Endothelial cell of umbilical vein (primary cell): ENCODE measurements at regions not wholly inside any gene's neighbourhood (a gene's known extent, or its start where the extent isn't known, plus 50 kb on each side); places are given as distances from the start of the nearest gene placed in this dataset.

Experiments
- BruUV-seq: library from RNA; stranded (reverse); fragments of 400-500 nt; replicated peaks from 2 replicates; lab custom pipeline; 2021; lab: Mats Ljungman, UMichigan
- CTCF ChIA-PET: fragments of 300-600, 350-600 bp; sonication (Branson Sonifier 250); formaldehyde crosslinking; loops from one replicate; lab custom pipeline; 2021; ENCODE audit warnings: antibody characterized with exemption, inconsistent platforms; lab: Charles Lee
- POLR2A ChIA-PET: fragments of 300-600, 350-600 bp; sonication (Branson Sonifier 250); formaldehyde crosslinking; loops from one replicate; lab custom pipeline; 2021; ENCODE audit warnings: antibody characterized with exemption, inconsistent platforms; lab: Charles Lee
- DNase-seq: peaks from one replicate; pipeline ENCODE4 v3.0.0-alpha.2; 2011; ENCODE audit warnings: low read depth, low spot score
- FAIRE-seq: peaks from 2 replicates; lab custom pipeline; 2011; peaks lifted over from hg19 to GRCh38; lab: Jason Lieb, UNC
- H2AFZ ChIP-seq: 2 replicates; pipeline ENCODE4 v1.6.0; 2012; ENCODE audit warnings: low read depth, low read length, control low read depth, inconsistent platforms
- H3K27ac ChIP-seq: 2 replicates; pipeline ENCODE4 v1.5.1; 2011; ENCODE audit warnings: low read depth, mild to moderate bottlenecking, control low read depth, low read length, moderate library complexity; ENCODE audit not compliant: insufficient read depth
- H3K27me3 ChIP-seq, 2 experiments: 2 replicates each; pipeline versions ENCODE4 v1.6.0 to v1.6.1; 2011; ENCODE audit warnings: low read length in 2 of 2, mixed read lengths in 1 of 2; ENCODE audit not compliant: control insufficient read depth in 2 of 2, insufficient read depth in 2 of 2
- H3K36me3 ChIP-seq, 2 experiments: 2 replicates in 1 of 2; 3 replicates in 1 of 2; pipeline ENCODE4 v1.5.1; 2011; ENCODE audit warnings: low read length in 2 of 2, mild to moderate bottlenecking in 1 of 2, moderate library complexity in 1 of 2; ENCODE audit not compliant: control insufficient read depth in 2 of 2, insufficient read depth in 2 of 2; ENCODE audit errors: extremely low read depth in 1 of 2
- H3K4me1 ChIP-seq: 3 replicates; pipeline ENCODE4 v1.5.1; 2011; ENCODE audit warnings: mild to moderate bottlenecking, low read length; ENCODE audit not compliant: control insufficient read depth, insufficient read depth; ENCODE audit errors: extremely low read depth
- H3K4me2 ChIP-seq: 2 replicates; pipeline ENCODE4 v1.6.1; 2011; ENCODE audit warnings: low read length, control low read depth, mixed read lengths; ENCODE audit not compliant: insufficient read depth
- H3K4me3 ChIP-seq, 3 experiments: fragments of 200-600 bp in 1 of 3; sonication (generic), shearing (Covaris generic) in 1 of 3; replicated peaks in 1 of 3; 2 replicates each; pipeline ENCODE4 v1.5.1; 2011 to 2016; ENCODE audit warnings: control low read depth in 3 of 3, low read length in 3 of 3, mild to moderate bottlenecking in 2 of 3, inconsistent platforms in 1 of 3, low read depth in 1 of 3, moderate library complexity in 1 of 3; ENCODE audit not compliant: insufficient read depth in 1 of 3
- H3K79me2 ChIP-seq: 2 replicates; pipeline ENCODE4 v1.6.0; 2012; ENCODE audit warnings: low read length, inconsistent platforms; ENCODE audit not compliant: control insufficient read depth, insufficient read depth
- H3K9ac ChIP-seq: replicated peaks from 2 replicates; pipeline ENCODE3; 2011; ENCODE audit warnings: low read length, control low read depth; ENCODE audit not compliant: insufficient read depth; ENCODE audit errors: extremely low read depth
- H3K9me1 ChIP-seq: replicated peaks from 3 replicates; pipeline ENCODE4 v1.6.0; 2011; ENCODE audit warnings: mild to moderate bottlenecking, low read length; ENCODE audit not compliant: control insufficient read depth, insufficient read depth; ENCODE audit errors: extremely low read depth
- H3K9me3 ChIP-seq: replicated peaks from 2 replicates; pipeline ENCODE4 v1.5.1; 2012; ENCODE audit warnings: low read length, inconsistent platforms; ENCODE audit not compliant: control insufficient read depth, insufficient read depth
- H4K20me1 ChIP-seq: replicated peaks from 2 replicates; pipeline ENCODE3; 2011; ENCODE audit warnings: mild to moderate bottlenecking, low read length; ENCODE audit not compliant: control insufficient read depth, insufficient read depth; ENCODE audit errors: extremely low read depth
- EZH2 ChIP-seq: IDR thresholded peaks from 2 replicates; pipeline ENCODE4 v1.6.1; 2012; ENCODE audit warnings: borderline replicate concordance, low read depth, mild to moderate bottlenecking, moderate library complexity, low read length, inconsistent platforms; ENCODE audit not compliant: severe bottlenecking
- FOS ChIP-seq: IDR thresholded peaks from 2 replicates; pipeline ENCODE4 v1.6.1; 2011; ENCODE audit warnings: mild to moderate bottlenecking, low read length, moderate library complexity, borderline replicate concordance; ENCODE audit not compliant: insufficient read depth
- GATA2 ChIP-seq: IDR thresholded peaks from 2 replicates; pipeline ENCODE4 v1.7.0; 2011; ENCODE audit warnings: low read depth, mild to moderate bottlenecking, moderate library complexity, mixed read lengths, low read length; ENCODE audit not compliant: insufficient read length, insufficient read depth
- JUN ChIP-seq: IDR thresholded peaks from 2 replicates; pipeline ENCODE4 v1.6.1; 2011; ENCODE audit warnings: borderline replicate concordance, low read depth; ENCODE audit not compliant: insufficient read length, insufficient read depth
- MYC ChIP-seq: IDR thresholded peaks from one replicate; pipeline ENCODE4 v1.6.1; 2011; ENCODE audit warnings: mild to moderate bottlenecking, low read depth, low read length
- POLR2A ChIP-seq: IDR thresholded peaks from 2 replicates; pipeline ENCODE4 v1.6.1; 2012; ENCODE audit warnings: low read depth, mild to moderate bottlenecking, control low read depth, low read length
- POLR2AphosphoS5 ChIP-seq: IDR thresholded peaks from 2 replicates; pipeline ENCODE4 v1.6.1; 2012; ENCODE audit warnings: low read depth, mild to moderate bottlenecking, control low read depth, low read length, moderate library complexity; ENCODE audit not compliant: insufficient read depth
- dilution Hi-C: fragments of 300-500 bp; cut with MboI; formaldehyde crosslinking; loops from one replicate; pipeline ENCODE4 v1.15.0; 2019; ENCODE audit warnings: low sequenced_read_pairs; ENCODE audit not compliant: extremely low pct_ligation_motif_present
- intact Hi-C: fragments of 100-400 bp; cut with micrococcal nuclease; formaldehyde crosslinking; loops from one replicate; pipeline ENCODE4 v1.10.0; 2022
- TF ChIP-seq, protein P1 (sequence below): IDR thresholded peaks from 2 replicates; pipeline ENCODE4 v1.6.1; 2011; ENCODE audit not compliant: insufficient read depth, insufficient read length
- TF ChIP-seq, protein P2 (sequence below), 2 donors: IDR thresholded peaks; 1 replicate in 1 of 2; 2 replicates in 1 of 2; pipeline ENCODE4 v1.5.1; 2011; ENCODE audit warnings: low read length in 2 of 2, mild to moderate bottlenecking in 2 of 2, moderate library complexity in 2 of 2, control low read depth in 1 of 2, inconsistent platforms in 1 of 2, low read depth in 1 of 2; ENCODE audit not compliant: insufficient read depth in 1 of 2; ENCODE audit errors: extremely low read depth in 1 of 2

GRCh38 chr15:66878761-66879160 lies 176.7 kb downstream of the SMAD6 start:
- TF ChIP-seq, protein P1, sequence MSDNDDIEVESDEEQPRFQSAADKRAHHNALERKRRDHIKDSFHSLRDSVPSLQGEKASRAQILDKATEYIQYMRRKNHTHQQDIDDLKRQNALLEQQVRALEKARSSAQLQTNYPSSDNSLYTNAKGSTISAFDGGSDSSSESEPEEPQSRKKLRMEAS, result no peak
- TF ChIP-seq FOS (no peak), MYC (no peak), JUN (no peak), GATA2 (no peak)
- no peak overlapping the region for H2AFZ ChIP-seq
- BruUV-seq, result no TSS peak
- H3K9me1 ChIP-seq, result no peaks in the 10 kb centered on the region
- H3K4me3 ChIP-seq, result no peak overlapping the region
- no peaks in the 10 kb centered on the region for H3K9me3 ChIP-seq
- FAIRE-seq, result no peak
- peaks cover 24% of the 10 kb centered on the region for H3K4me1 ChIP-seq
- H3K27ac ChIP-seq, result no peak overlapping the region
- H3K4me2 ChIP-seq, result no peak overlapping the region
- H4K20me1 ChIP-seq, result no peaks in the 10 kb centered on the region
- H3K9ac ChIP-seq, result no peak overlapping the region
- DNase-seq, result no peak
- H3K79me2 ChIP-seq, result no peaks in the 10 kb centered on the region
- H3K36me3 ChIP-seq, result no peaks in the 10 kb centered on the region
- POLR2A ChIA-PET, result no interaction called here
- CTCF ChIA-PET, result interaction anchor here (1.3 kb wide), 1 partner anchor 24 kb away, joined by 3 read pairs; no protein-coding TSS in a partner anchor
- dilution Hi-C loops (no loop called here), intact Hi-C loops (no loop called here)
- no peaks in the 10 kb centered on the region for H3K27me3 ChIP-seq

GRCh38 chr15:66879531-66880368 lies 177.7 kb downstream of the SMAD6 start:
- Histone ChIP-seq H3K4me3 (no peak overlapping the region), H3K79me2 (no peaks in the 10 kb centered on the region), H2AFZ (no peak overlapping the region), H4K20me1 (no peaks in the 10 kb centered on the region), H3K36me3 (no peaks in the 10 kb centered on the region), H3K4me2 (no peak overlapping the region), H3K9me1 (no peaks in the 10 kb centered on the region), H3K9ac (no peak overlapping the region), H3K9me3 (no peaks in the 10 kb centered on the region), H3K27ac (no peak overlapping the region), H3K27me3 (no peaks in the 10 kb centered on the region), H3K4me1 (peaks cover 32% of the 10 kb centered on the region)
- TF ChIP-seq GATA2 (no peak), FOS (no peak), POLR2AphosphoS5 (no peak), JUN (no peak), POLR2A (no peak), MYC (no peak), EZH2 (no peak)
- TF ChIP-seq, protein P1, result no peak
- TF ChIP-seq, protein P2, sequence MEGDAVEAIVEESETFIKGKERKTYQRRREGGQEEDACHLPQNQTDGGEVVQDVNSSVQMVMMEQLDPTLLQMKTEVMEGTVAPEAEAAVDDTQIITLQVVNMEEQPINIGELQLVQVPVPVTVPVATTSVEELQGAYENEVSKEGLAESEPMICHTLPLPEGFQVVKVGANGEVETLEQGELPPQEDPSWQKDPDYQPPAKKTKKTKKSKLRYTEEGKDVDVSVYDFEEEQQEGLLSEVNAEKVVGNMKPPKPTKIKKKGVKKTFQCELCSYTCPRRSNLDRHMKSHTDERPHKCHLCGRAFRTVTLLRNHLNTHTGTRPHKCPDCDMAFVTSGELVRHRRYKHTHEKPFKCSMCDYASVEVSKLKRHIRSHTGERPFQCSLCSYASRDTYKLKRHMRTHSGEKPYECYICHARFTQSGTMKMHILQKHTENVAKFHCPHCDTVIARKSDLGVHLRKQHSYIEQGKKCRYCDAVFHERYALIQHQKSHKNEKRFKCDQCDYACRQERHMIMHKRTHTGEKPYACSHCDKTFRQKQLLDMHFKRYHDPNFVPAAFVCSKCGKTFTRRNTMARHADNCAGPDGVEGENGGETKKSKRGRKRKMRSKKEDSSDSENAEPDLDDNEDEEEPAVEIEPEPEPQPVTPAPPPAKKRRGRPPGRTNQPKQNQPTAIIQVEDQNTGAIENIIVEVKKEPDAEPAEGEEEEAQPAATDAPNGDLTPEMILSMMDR (IDR thresholded peaks at IDR 0.05; ENCODE audit: extremely low read depth in 1 of 2, insufficient read depth in 1 of 2, low read depth in 1 of 2, low read length in 2 of 2), result no peak
- ChIA-PET CTCF (interaction anchor here (1.0 kb wide), 1 partner anchor 17 kb away, joined by 3 read pairs; no protein-coding TSS in a partner anchor), POLR2A (no interaction called here)
- dilution Hi-C loops (no loop called here), intact Hi-C loops (no loop called here)
- DNase-seq, result no peak
- no peak for FAIRE-seq
- no TSS peak for BruUV-seq
